Epithelial cell of proximal tubule (primary cell): ENCODE measurements at regions not wholly inside any gene's neighbourhood (a gene's known extent, or its start where the extent isn't known, plus 50 kb on each side); places are given as distances from the start of the nearest gene placed in this dataset.

Experiments used
- DNase-seq: peaks from one replicate; pipeline ENCODE4 v3.0.0-alpha.2; 2011; ENCODE audit warnings: low read depth
- H3K4me3 ChIP-seq: 2 replicates; pipeline ENCODE4 v1.5.1; 2011; ENCODE audit warnings: low read depth, mild to moderate bottlenecking, low read length
- CTCF ChIP-seq: conservative IDR thresholded peaks from 2 replicates; pipeline ENCODE4 v1.5.1; 2012; ENCODE audit warnings: low read depth, mild to moderate bottlenecking, low read length

GRCh38 chr21:41098481-41099042 is 69.4 kb upstream of the BACE2 start:
- no peak for TF ChIP-seq CTCF
- H3K4me3 ChIP-seq = no peak overlapping the region
- no peak for DNase-seq

- DNase-seq = no peak
- no peak overlapping the region for H3K4me3 ChIP-seq
- no peak for TF ChIP-seq CTCF
These were observed 67.0 kb upstream of the BACE2 start for GRCh38 chr21:41100826-41101550.

- H3K4me3 ChIP-seq = no peak overlapping the region
- TF ChIP-seq CTCF = no peak
- no peak for DNase-seq
These were observed 65.7 kb upstream of the BACE2 start for GRCh38 chr21:41102281-41102680.

GRCh38 chr21:41107602-41108001 is 60.4 kb upstream of the BACE2 start:
- TF ChIP-seq CTCF = no peak
- H3K4me3 ChIP-seq = no peak overlapping the region
- DNase-seq = no peak

- no peak for TF ChIP-seq CTCF
- no peak for DNase-seq
- no peak overlapping the region for H3K4me3 ChIP-seq
These were observed 59.0 kb upstream of the BACE2 start for GRCh38 chr21:41108668-41109585.

GRCh38 chr21:41110161-41110560 is 57.8 kb upstream of the BACE2 start:
- no peak for TF ChIP-seq CTCF
- no peak for DNase-seq
- no peak overlapping the region for H3K4me3 ChIP-seq
